K562 (cell line): ENCODE measurements at regions not wholly inside any gene's neighbourhood (a gene's known extent, or its start where the extent isn't known, plus 50 kb on each side); places are given as distances from the start of the nearest gene placed in this dataset.

Experiments
- ATAC-seq: fragments of 200-7000 bp; cut with Tn5 transposase; 3 replicates; pipeline ENCODE4 v1.9.1; 2020; ENCODE audit warnings: moderate library complexity
- BruUV-seq: library from RNA; stranded (reverse); fragments of 400-500 nt; replicated peaks from 2 replicates; lab custom pipeline; 2021; lab: Mats Ljungman, UMichigan
- CTCF ChIA-PET: fragments of 300-600 bp; formaldehyde crosslinking; extraction: SDS; loops from one replicate; lab custom pipeline; 2021; ENCODE audit warnings: low intra/inter-chr PET ratio; lab: Yijun Ruan, JAX
- POLR2A ChIA-PET: fragments of 300-600, 350-650 bp; sonication (Branson Sonifier 250); formaldehyde crosslinking; extraction: SDS; loops from one replicate; lab custom pipeline; 2021; ENCODE audit warnings: antibody characterized with exemption, inconsistent platforms; lab: Yijun Ruan, JAX
- DNase-seq, 4 experiments: peaks; one replicate each; pipeline versions ENCODE4 v3.0.0 to v3.0.0-alpha.2; 2011 to 2018; ENCODE audit warnings: low spot score in 3 of 4, mixed read lengths in 3 of 4; ENCODE audit errors: extremely low read depth in 1 of 4
- FAIRE-seq: peaks from 2 replicates; lab custom pipeline; 2011; peaks lifted over from hg19 to GRCh38; lab: Jason Lieb, UNC
- H2AFZ ChIP-seq: 2 replicates; pipeline ENCODE4 v1.6.0; 2011; ENCODE audit warnings: low read depth, low read length, control low read depth, inconsistent platforms
- H3K27ac ChIP-seq: fragments of 200-600 bp; 3 replicates; pipeline ENCODE4 v1.8.0; 2011; ENCODE audit warnings: low read depth, mild to moderate bottlenecking, control low read depth, inconsistent platforms, low read length, moderate library complexity, mixed read lengths; ENCODE audit errors: extremely low read depth
- H3K27me3 ChIP-seq, 2 experiments: fragments of 300-600 bp in 1 of 2; 2 replicates in 1 of 2; 3 replicates in 1 of 2; pipeline versions ENCODE4 v1.6.0 to v1.8.0; 2011; ENCODE audit warnings: inconsistent platforms in 2 of 2, low read length in 2 of 2, mild to moderate bottlenecking in 1 of 2, mixed read lengths in 1 of 2, moderate library complexity in 1 of 2; ENCODE audit not compliant: control insufficient read depth in 2 of 2, insufficient read depth in 2 of 2
- H3K36me3 ChIP-seq: fragments of 300-600 bp; 3 replicates; pipeline ENCODE4 v1.8.0; 2011; ENCODE audit warnings: mild to moderate bottlenecking, low read length, inconsistent platforms; ENCODE audit not compliant: control insufficient read depth, insufficient read depth
- H3K4me1 ChIP-seq, 2 experiments: fragments of 200-600 bp in 1 of 2; replicated peaks in 1 of 2; 2 replicates in 1 of 2; 3 replicates in 1 of 2; pipeline versions ENCODE4 v1.5.1 to v1.8.0; 2011; ENCODE audit warnings: inconsistent platforms in 2 of 2, low read length in 2 of 2, mild to moderate bottlenecking in 1 of 2, mixed read lengths in 1 of 2, moderate library complexity in 1 of 2; ENCODE audit not compliant: control insufficient read depth in 2 of 2, insufficient read depth in 2 of 2
- H3K4me2 ChIP-seq: 2 replicates; pipeline ENCODE4 v1.6.1; 2011; ENCODE audit warnings: low read length, control low read depth, inconsistent platforms, mixed read lengths; ENCODE audit not compliant: insufficient read depth
- H3K4me3 ChIP-seq: fragments of 200-600 bp; sonication (generic), shearing (Covaris generic); 2 replicates; pipeline ENCODE4 v1.5.1; 2016; ENCODE audit warnings: control low read depth, inconsistent platforms
- H3K79me2 ChIP-seq: fragments of 200-600 bp; 3 replicates; pipeline ENCODE4 v1.8.0; 2011; ENCODE audit warnings: low read length, inconsistent platforms; ENCODE audit not compliant: control insufficient read depth, insufficient read depth
- H3K9ac ChIP-seq, 2 experiments: 2 replicates each; pipeline versions ENCODE4 v1.6.0 to v1.6.1; 2011; ENCODE audit warnings: low read depth in 2 of 2, low read length in 2 of 2, control low read depth in 1 of 2, inconsistent platforms in 1 of 2, mild to moderate bottlenecking in 1 of 2, mixed read lengths in 1 of 2; ENCODE audit not compliant: insufficient read depth in 1 of 2
- H3K9me1 ChIP-seq: one replicate; pipeline ENCODE4 v1.6.0; 2011; ENCODE audit warnings: inconsistent platforms, mild to moderate bottlenecking, low read length, moderate library complexity; ENCODE audit not compliant: control insufficient read depth, insufficient read depth
- H3K9me3 ChIP-seq: replicated peaks from 2 replicates; pipeline ENCODE4 v1.5.1; 2011; ENCODE audit warnings: low read depth, low read length, inconsistent platforms; ENCODE audit not compliant: control insufficient read depth, insufficient read depth
- H4K20me1 ChIP-seq: replicated peaks from 2 replicates; pipeline ENCODE4 v1.6.1; 2011; ENCODE audit warnings: low read length, inconsistent platforms, mixed read lengths; ENCODE audit not compliant: control insufficient read depth, insufficient read depth
- ARID3B ChIP-seq: fragments of 250-450 bp; sonication (Bioruptor Pico); IDR thresholded peaks from 2 replicates; pipeline ENCODE4 v1.4.0; 2020; ENCODE audit warnings: borderline replicate concordance
- DEAF1 ChIP-seq: fragments of 450-650 bp; formaldehyde crosslinking; IDR thresholded peaks from 2 replicates; pipeline ENCODE4 v1.4.0; 2020; ENCODE audit warnings: mild to moderate bottlenecking, moderate library complexity
- ELK3 ChIP-seq: fragments of 450-650 bp; formaldehyde crosslinking; IDR thresholded peaks from 2 replicates; pipeline ENCODE4 v1.4.0; 2020; ENCODE audit warnings: mild to moderate bottlenecking
- HDAC2 ChIP-seq: fragments of 450-650 bp; IDR thresholded peaks from 2 replicates; pipeline ENCODE4 v1.6.1; 2016; ENCODE audit warnings: mild to moderate bottlenecking
- MCM2 ChIP-seq: fragments of 450-650 bp; IDR thresholded peaks from 2 replicates; pipeline ENCODE4 v1.6.1; 2017; ENCODE audit warnings: low read depth, mild to moderate bottlenecking
- MXI1 ChIP-seq: IDR thresholded peaks from 2 replicates; pipeline ENCODE4 v1.6.1; 2011; ENCODE audit warnings: low read depth, mild to moderate bottlenecking, improper control_type of control experiment, low read length
- NFE2L1 ChIP-seq: fragments of 450-650 bp; IDR thresholded peaks from 2 replicates; pipeline ENCODE4 v1.6.1; 2016; ENCODE audit warnings: missing genetic modification characterization, low read depth, mild to moderate bottlenecking, missing compliant biosample characterization, moderate library complexity, borderline replicate concordance
- POLR2B ChIP-seq: fragments of 450-650 bp; IDR thresholded peaks from 2 replicates; pipeline ENCODE4 v1.6.1; 2018; ENCODE audit warnings: low read depth; ENCODE audit not compliant: partially characterized antibody
- SMAD4 ChIP-seq: fragments of 250-450 bp; sonication (Bioruptor Pico); conservative IDR thresholded peaks from 2 replicates; pipeline ENCODE4 v1.8.0; 2021; ENCODE audit warnings: inconsistent platforms, mild to moderate bottlenecking, moderate library complexity
- TOE1 ChIP-seq, 2 experiments: fragments of 450-650 bp in 1 of 2; sonication (generic) in 1 of 2; formaldehyde crosslinking in 1 of 2; IDR thresholded peaks; 2 replicates each; pipeline versions ENCODE4 v1.7.1 to v1.8.0; 2016 to 2022; ENCODE audit warnings: borderline replicate concordance in 2 of 2, mild to moderate bottlenecking in 2 of 2, antibody characterized with exemption in 1 of 2, inconsistent platforms in 1 of 2, low read depth in 1 of 2, missing genetic modification reagents in 1 of 2, moderate library complexity in 1 of 2
- ZEB2 ChIP-seq: fragments of 450-650 bp; IDR thresholded peaks from 2 replicates; pipeline ENCODE4 v1.6.1; 2016
- ZKSCAN3 ChIP-seq: fragments of 250-450 bp; sonication (Bioruptor Pico); IDR thresholded peaks from 2 replicates; pipeline ENCODE4 v1.4.0; 2020
- ZNF174 ChIP-seq: fragments of 250-450 bp; sonication (Bioruptor Pico); IDR thresholded peaks from 2 replicates; pipeline ENCODE4 v1.4.0; 2020; ENCODE audit warnings: mild to moderate bottlenecking
- ZNF518B ChIP-seq: fragments of 250-450 bp; sonication (Bioruptor Pico); IDR thresholded peaks from 2 replicates; pipeline ENCODE4 v1.5.0; 2021; ENCODE audit warnings: mild to moderate bottlenecking, moderate library complexity
- WGBS: fragments of 100-300 bp; shearing (Covaris generic); methylation state at CpG from one replicate; pipeline ENCODE4 v1.1.6; 2016; ENCODE audit warnings: low coverage, mixed read lengths; ENCODE audit not compliant: insufficient coverage; ENCODE audit errors: missing lambda C conversion rate; 5-methylcytosine and 5-hydroxymethylcytosine counted together
- in situ Hi-C: fragments of 300-500 bp; cut with MboI; formaldehyde crosslinking; loops from 4 replicates; pipeline ENCODE4 v1.15.0; 2018; ENCODE audit warnings: inconsistent platforms, mixed read lengths
- intact Hi-C: fragments of 100-400 bp; cut with micrococcal nuclease; formaldehyde crosslinking; loops from 2 replicates; pipeline ENCODE4 v1.14.2; 2022

GRCh38 chr7:127447326-127447945 is 54.9 kb upstream of the ZNF800 start:
- Histone ChIP-seq H3K4me2 (no peak overlapping the region), H4K20me1 (no peaks in the 10 kb centered on the region), H3K27me3 (peaks cover 4 to 9% of the 10 kb centered on the region in 2 experiments; a peak in 3 of 5 replicates), H3K27ac (no peak overlapping the region), H3K4me1 (no peaks in the 10 kb centered on the region), H3K9ac (no peak overlapping the region), H3K9me1 (no peaks in the 10 kb centered on the region), H3K9me3 (no peaks in the 10 kb centered on the region), H3K4me3 (no peak overlapping the region), H3K79me2 (no peaks in the 10 kb centered on the region), H2AFZ (no peak overlapping the region), H3K36me3 (no peaks in the 10 kb centered on the region)
- intact Hi-C loops (loop anchor here (1.0 to 10.0 kb wide), 3 partner anchors 100 to 643 kb away; no protein-coding TSS in a partner anchor), in situ Hi-C loops (no loop called here)
- ChIA-PET CTCF (interaction anchor here (0.6 to 2.5 kb wide), 2 partner anchors 98 to 100 kb away, joined by 3 to 17 read pairs; no protein-coding TSS in a partner anchor), POLR2A (interaction anchor here (0.5 to 1.1 kb wide), 3 partner anchors 10 to 34 kb away, joined by 3 to 4 read pairs (median 3); no protein-coding TSS in a partner anchor)
- no TSS peak for BruUV-seq
- FAIRE-seq (peak; percentile 96), DNase-seq (peak; percentile 74 to 85 (median 75)), ATAC-seq (peak; percentile 100)
- WGBS, result 0% methylated on average over 1 of the region's 1 CpG
- TF ChIP-seq MXI1, result no peak
- TF ChIP-seq ARID3B (CRISPR knock-in tag), result no peak
- no peak for TF ChIP-seq MCM2
- no peak for TF ChIP-seq ZNF518B (CRISPR knock-in tag)
- no peak for TF ChIP-seq POLR2B
- TF ChIP-seq HDAC2, result no peak
- no peak for TF ChIP-seq NFE2L1 (tag)
- TF ChIP-seq ELK3, result no peak
- TF ChIP-seq ZKSCAN3 (CRISPR knock-in tag), result no peak
- no peak for TF ChIP-seq ZEB2
- TF ChIP-seq TOE1 (IDR thresholded peaks at IDR 0.05; ENCODE audit: borderline replicate concordance), result no peak
- no peak for TF ChIP-seq TOE1 (CRISPR knock-in tag; IDR thresholded peaks at IDR 0.05; ENCODE audit: borderline replicate concordance, low read depth)
- no peak for TF ChIP-seq SMAD4
- TF ChIP-seq ZNF174 (CRISPR knock-in tag), result no peak
- TF ChIP-seq DEAF1 (CRISPR knock-in tag), result peak; percentile 64; the same call in 1 of the 2 replicates
